ENCODE measurements at regions not wholly inside any gene's neighbourhood (a gene's known extent, or its start where the extent isn't known, plus 50 kb on each side); places are given as distances from the start of the nearest gene placed in this dataset.

- Histone ChIP-seq H3K27me3 (ENCODE audit: control insufficient read depth in 2 of 2, insufficient read depth in 2 of 2, low read length in 2 of 2) (no peaks in the 10 kb centered on the region), H3K27ac (ENCODE audit: low read depth, low read length) (no peak overlapping the region), H3K9me3 (ENCODE audit: control insufficient read depth in 2 of 3, low read length in 3 of 3) (no peaks in the 10 kb centered on the region), H3K4me1 (ENCODE audit: control insufficient read depth in 2 of 2, insufficient read depth in 2 of 2, low read length in 2 of 2) (no peaks in the 10 kb centered on the region), H3K36me3 (ENCODE audit: control insufficient read depth in 2 of 3, insufficient read depth in 3 of 3, low read length in 3 of 3) (no peaks in the 10 kb centered on the region), H3K4me3 (ENCODE audit: low read length) (no peak overlapping the region)
- CTCF ChIA-PET, result no interaction called here
- POLR2A ChIA-PET, result no interaction called here
- Mint-ChIP-seq H3K27ac (no peak overlapping the region), H3K9me3 (peaks cover 0 to 13% (median 5%) of the 10 kb centered on the region in 11 donors), H3K4me3 (no peak overlapping the region), H3K27me3 (no peaks in the 10 kb centered on the region), H3K4me1 (peaks cover 0 to 3% (median 0%) of the 10 kb centered on the region in 7 donors), H3K36me3 (peaks cover 0 to 5% (median 3%) of the 10 kb centered on the region in 5 donors)
- no peak for ATAC-seq
- no peak for DNase-seq
- intact Hi-C loops (cut with micrococcal nuclease), result no loop called here
Measured at GRCh38 chr6:14969126-14969525, 276.7 kb upstream of the JARID2 start.

- H3K4me1 Mint-ChIP-seq, result peaks cover 0 to 6% (median 1%) of the 10 kb centered on the region in 7 donors
- H3K27me3 Mint-ChIP-seq, result no peaks in the 10 kb centered on the region
- ChIA-PET POLR2A (no interaction called here), CTCF (no interaction called here)
- Histone ChIP-seq H3K4me1 (ENCODE audit: control insufficient read depth in 2 of 2, insufficient read depth in 2 of 2, low read length in 2 of 2) (no peaks in the 10 kb centered on the region), H3K27me3 (ENCODE audit: control insufficient read depth in 2 of 2, insufficient read depth in 2 of 2, low read length in 2 of 2) (no peaks in the 10 kb centered on the region), H3K36me3 (ENCODE audit: control insufficient read depth in 2 of 3, insufficient read depth in 3 of 3, low read length in 3 of 3) (no peaks in the 10 kb centered on the region), H3K4me3 (ENCODE audit: low read length) (no peak overlapping the region), H3K27ac (ENCODE audit: low read depth, low read length) (no peak overlapping the region), H3K9me3 (ENCODE audit: control insufficient read depth in 2 of 3, low read length in 3 of 3) (no peaks in the 10 kb centered on the region)
- H3K9me3 Mint-ChIP-seq, result peaks cover 0 to 13% (median 5%) of the 10 kb centered on the region in 11 donors
- H3K27ac Mint-ChIP-seq, result no peak overlapping the region
- no peak overlapping the region for H3K4me3 Mint-ChIP-seq
- no peak for ATAC-seq
- no peak for DNase-seq
- intact Hi-C loops (cut with micrococcal nuclease), result no loop called here
- H3K36me3 Mint-ChIP-seq, result peaks cover 0 to 5% (median 3%) of the 10 kb centered on the region in 5 donors
Measured at GRCh38 chr6:14972379-14973067, 273.3 kb upstream of the JARID2 start.

GRCh38 chr6:14974372-14974771 is 271.5 kb upstream of the JARID2 start:
- Histone ChIP-seq H3K36me3 (ENCODE audit: control insufficient read depth in 2 of 3, insufficient read depth in 3 of 3, low read length in 3 of 3) (no peaks in the 10 kb centered on the region), H3K4me3 (ENCODE audit: low read length) (no peak overlapping the region), H3K27ac (ENCODE audit: low read depth, low read length) (no peak overlapping the region), H3K4me1 (ENCODE audit: control insufficient read depth in 2 of 2, insufficient read depth in 2 of 2, low read length in 2 of 2) (no peaks in the 10 kb centered on the region), H3K9me3 (ENCODE audit: control insufficient read depth in 2 of 3, low read length in 3 of 3) (no peaks in the 10 kb centered on the region), H3K27me3 (ENCODE audit: control insufficient read depth in 2 of 2, insufficient read depth in 2 of 2, low read length in 2 of 2) (no peaks in the 10 kb centered on the region)
- Mint-ChIP-seq H3K27ac (no peak overlapping the region), H3K27me3 (no peaks in the 10 kb centered on the region), H3K9me3 (peaks cover 0 to 8% (median under 1%) of the 10 kb centered on the region in 11 donors), H3K4me1 (peaks cover 0 to 6% (median 1%) of the 10 kb centered on the region in 7 donors), H3K36me3 (peaks cover 0 to under 1% (median 0%) of the 10 kb centered on the region in 5 donors), H3K4me3 (no peak overlapping the region)
- ChIA-PET CTCF (no interaction called here), POLR2A (no interaction called here)
- intact Hi-C loops (cut with micrococcal nuclease), result no loop called here
- ATAC-seq (no peak), DNase-seq (no peak)

- Histone ChIP-seq H3K4me1 (ENCODE audit: control insufficient read depth in 2 of 2, insufficient read depth in 2 of 2, low read length in 2 of 2) (no peaks in the 10 kb centered on the region), H3K9me3 (ENCODE audit: control insufficient read depth in 2 of 3, low read length in 3 of 3) (no peaks in the 10 kb centered on the region), H3K27ac (ENCODE audit: low read depth, low read length) (no peak overlapping the region), H3K27me3 (ENCODE audit: control insufficient read depth in 2 of 2, insufficient read depth in 2 of 2, low read length in 2 of 2) (no peaks in the 10 kb centered on the region), H3K4me3 (ENCODE audit: low read length) (no peak overlapping the region), H3K36me3 (ENCODE audit: control insufficient read depth in 2 of 3, insufficient read depth in 3 of 3, low read length in 3 of 3) (no peaks in the 10 kb centered on the region)
- ATAC-seq, result no peak
- Mint-ChIP-seq H3K4me3 (no peak overlapping the region), H3K36me3 (peaks cover 0 to 3% (median 0%) of the 10 kb centered on the region in 5 donors), H3K9me3 (peaks cover 0 to 4% (median 0%) of the 10 kb centered on the region in 11 donors), H3K4me1 (peaks cover 0 to 6% (median 1%) of the 10 kb centered on the region in 7 donors), H3K27me3 (no peaks in the 10 kb centered on the region), H3K27ac (peak overlapping the region in 1 of 9 donors; percentile 21)
- ChIA-PET POLR2A (no interaction called here), CTCF (no interaction called here)
- intact Hi-C loops (cut with micrococcal nuclease), result no loop called here
- no peak for DNase-seq
Measured at GRCh38 chr6:14974792-14975470, 270.9 kb upstream of the JARID2 start.

- ChIA-PET CTCF (no interaction called here), POLR2A (no interaction called here)
- Histone ChIP-seq H3K27ac (ENCODE audit: low read depth, low read length) (no peak overlapping the region), H3K4me3 (ENCODE audit: low read length) (no peak overlapping the region), H3K4me1 (ENCODE audit: control insufficient read depth in 2 of 2, insufficient read depth in 2 of 2, low read length in 2 of 2) (no peaks in the 10 kb centered on the region), H3K9me3 (ENCODE audit: control insufficient read depth in 2 of 3, low read length in 3 of 3) (no peaks in the 10 kb centered on the region), H3K36me3 (ENCODE audit: control insufficient read depth in 2 of 3, insufficient read depth in 3 of 3, low read length in 3 of 3) (no peaks in the 10 kb centered on the region), H3K27me3 (ENCODE audit: control insufficient read depth in 2 of 2, insufficient read depth in 2 of 2, low read length in 2 of 2) (no peaks in the 10 kb centered on the region)
- Mint-ChIP-seq H3K4me3 (no peak overlapping the region), H3K27ac (peak overlapping the region in 1 of 9 donors; percentile 21), H3K36me3 (peaks cover 0 to 3% (median 0%) of the 10 kb centered on the region in 5 donors), H3K9me3 (peaks cover 0 to 4% (median 0%) of the 10 kb centered on the region in 11 donors), H3K4me1 (peaks cover 0 to 6% (median 1%) of the 10 kb centered on the region in 7 donors), H3K27me3 (no peaks in the 10 kb centered on the region)
- ATAC-seq (no peak), DNase-seq (no peak)
- intact Hi-C loops (cut with micrococcal nuclease), result no loop called here
Measured at GRCh38 chr6:14975471-14975817, 270.4 kb upstream of the JARID2 start.

GRCh38 chr6:14977747-14978382 is 268.0 kb upstream of the JARID2 start:
- Mint-ChIP-seq H3K27ac (no peak overlapping the region), H3K36me3 (peaks cover 0 to 3% (median 0%) of the 10 kb centered on the region in 5 donors), H3K9me3 (peaks cover 0 to 2% (median 0%) of the 10 kb centered on the region in 11 donors), H3K4me1 (peaks cover 0 to 6% (median 4%) of the 10 kb centered on the region in 7 donors), H3K4me3 (no peak overlapping the region), H3K27me3 (peaks cover 0 to 3% (median 0%) of the 10 kb centered on the region in 5 donors)
- H3K27me3 ChIP-seq (ENCODE audit: control insufficient read depth in 2 of 2, insufficient read depth in 2 of 2, low read length in 2 of 2), result no peaks in the 10 kb centered on the region
- H3K9me3 ChIP-seq (ENCODE audit: control insufficient read depth in 2 of 3, low read length in 3 of 3), result no peaks in the 10 kb centered on the region
- H3K27ac ChIP-seq (ENCODE audit: low read depth, low read length), result no peak overlapping the region
- ChIA-PET CTCF (no interaction called here), POLR2A (no interaction called here)
- H3K36me3 ChIP-seq (ENCODE audit: control insufficient read depth in 2 of 3, insufficient read depth in 3 of 3, low read length in 3 of 3), result no peaks in the 10 kb centered on the region
- no peak for ATAC-seq
- no peak overlapping the region for H3K4me3 ChIP-seq (ENCODE audit: low read length)
- intact Hi-C loops (cut with micrococcal nuclease), result no loop called here
- H3K4me1 ChIP-seq (ENCODE audit: control insufficient read depth in 2 of 2, insufficient read depth in 2 of 2, low read length in 2 of 2), result no peaks in the 10 kb centered on the region
- DNase-seq, result no peak

Data from naive thymus-derived CD4-positive, alpha-beta T cell (primary cell).